ENCODE measurements at regions not wholly inside any gene's neighbourhood (a gene's known extent, or its start where the extent isn't known, plus 50 kb on each side); places are given as distances from the start of the nearest gene placed in this dataset.

DNA sequence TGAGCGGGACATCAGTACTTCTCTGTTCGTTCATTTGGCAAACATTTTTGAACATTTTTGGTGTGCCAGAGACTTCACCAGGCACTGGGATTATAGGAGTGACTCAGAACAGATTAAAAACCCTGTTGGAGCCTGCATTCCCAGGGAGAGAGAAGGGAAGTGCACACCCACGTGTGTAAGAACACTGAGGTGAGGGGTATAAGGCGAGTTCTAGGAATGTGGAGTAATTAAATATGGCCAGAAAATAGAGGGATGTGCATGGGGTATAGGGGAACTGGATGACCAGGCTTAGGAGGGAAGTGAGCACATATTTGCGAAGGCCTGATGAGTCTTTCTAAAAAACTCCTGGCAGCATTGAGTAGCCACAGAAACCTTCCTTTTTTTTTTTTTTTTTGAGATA is 401.2 kb upstream of the C2CD4B start:
- no peak for TF ChIP-seq ZFX (IDR thresholded peaks at IDR 0.05; ENCODE audit: borderline replicate concordance)
- TF ChIP-seq, protein P1, sequence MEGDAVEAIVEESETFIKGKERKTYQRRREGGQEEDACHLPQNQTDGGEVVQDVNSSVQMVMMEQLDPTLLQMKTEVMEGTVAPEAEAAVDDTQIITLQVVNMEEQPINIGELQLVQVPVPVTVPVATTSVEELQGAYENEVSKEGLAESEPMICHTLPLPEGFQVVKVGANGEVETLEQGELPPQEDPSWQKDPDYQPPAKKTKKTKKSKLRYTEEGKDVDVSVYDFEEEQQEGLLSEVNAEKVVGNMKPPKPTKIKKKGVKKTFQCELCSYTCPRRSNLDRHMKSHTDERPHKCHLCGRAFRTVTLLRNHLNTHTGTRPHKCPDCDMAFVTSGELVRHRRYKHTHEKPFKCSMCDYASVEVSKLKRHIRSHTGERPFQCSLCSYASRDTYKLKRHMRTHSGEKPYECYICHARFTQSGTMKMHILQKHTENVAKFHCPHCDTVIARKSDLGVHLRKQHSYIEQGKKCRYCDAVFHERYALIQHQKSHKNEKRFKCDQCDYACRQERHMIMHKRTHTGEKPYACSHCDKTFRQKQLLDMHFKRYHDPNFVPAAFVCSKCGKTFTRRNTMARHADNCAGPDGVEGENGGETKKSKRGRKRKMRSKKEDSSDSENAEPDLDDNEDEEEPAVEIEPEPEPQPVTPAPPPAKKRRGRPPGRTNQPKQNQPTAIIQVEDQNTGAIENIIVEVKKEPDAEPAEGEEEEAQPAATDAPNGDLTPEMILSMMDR (IDR thresholded peaks at IDR 0.05): no peak
- H3K27ac ChIP-seq: no peak overlapping the region

DNA sequence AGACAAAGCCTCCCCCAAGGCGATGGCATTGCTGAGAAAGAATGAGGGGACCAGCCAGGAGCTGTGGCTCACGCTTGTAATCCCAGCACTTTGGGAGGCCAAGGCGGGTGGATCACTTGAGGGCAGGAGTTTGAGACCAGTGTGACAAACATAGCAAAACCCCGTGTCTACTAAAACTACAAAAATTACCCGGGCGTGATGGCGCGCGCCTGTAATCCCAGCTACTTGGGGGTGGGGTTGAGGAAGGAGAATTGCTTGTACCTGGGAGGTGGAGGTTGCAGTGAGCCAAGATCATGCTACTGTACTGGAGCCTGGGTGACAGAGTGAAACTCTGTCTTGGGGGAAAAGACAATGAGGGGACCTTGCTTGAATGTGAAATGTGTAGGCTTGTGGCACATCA is 402.4 kb upstream of the C2CD4B start:
- no peak overlapping the region for H3K27ac ChIP-seq
- TF ChIP-seq, protein P1 (IDR thresholded peaks at IDR 0.05): no peak
- TF ChIP-seq ZFX (IDR thresholded peaks at IDR 0.05; ENCODE audit: borderline replicate concordance): no peak

DNA sequence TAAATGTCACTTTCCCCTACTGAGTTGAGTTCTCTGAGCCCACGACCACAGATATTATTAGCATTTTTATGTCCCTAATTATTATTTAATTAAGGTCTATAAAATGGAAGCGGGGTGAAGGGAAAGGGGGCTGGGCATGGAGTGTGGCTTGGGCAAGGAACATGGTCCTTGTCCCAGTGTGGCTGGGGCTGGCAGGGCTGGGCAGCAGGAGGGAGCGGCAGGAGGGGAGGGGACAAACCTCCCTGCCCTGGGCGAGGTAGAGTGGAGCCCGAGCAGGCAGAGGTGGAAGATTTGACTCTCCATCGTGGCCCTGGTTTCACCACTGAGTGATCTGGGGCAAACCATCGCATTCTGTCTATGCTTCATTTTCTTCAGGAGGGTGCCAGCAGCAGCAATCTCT is 402.9 kb upstream of the C2CD4B start:
- no peak for TF ChIP-seq ZFX (IDR thresholded peaks at IDR 0.05; ENCODE audit: borderline replicate concordance)
- TF ChIP-seq, protein P1 (IDR thresholded peaks at IDR 0.05): no peak
- H3K27ac ChIP-seq: no peak overlapping the region

DNA sequence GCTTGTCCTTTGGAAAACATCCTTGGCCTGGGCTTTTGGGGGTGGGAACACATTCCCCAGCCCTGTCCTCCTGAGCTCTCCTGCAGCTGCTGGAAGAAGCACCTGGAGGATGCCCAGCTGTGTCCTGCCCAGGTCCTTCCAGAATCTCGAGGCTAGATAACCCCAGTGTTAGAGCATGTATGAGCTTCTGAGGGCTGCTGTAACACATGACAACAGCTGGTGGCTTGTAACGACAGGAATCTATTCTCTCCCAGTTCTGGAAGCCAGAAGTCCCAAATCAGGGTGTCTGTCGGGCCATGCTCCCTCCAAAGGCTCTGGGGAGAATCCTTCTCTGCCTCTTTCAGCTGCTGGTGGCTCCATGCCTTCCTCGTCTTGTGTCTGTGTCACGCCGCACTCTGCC is 403.6 kb upstream of the C2CD4B start:
- TF ChIP-seq ZFX (IDR thresholded peaks at IDR 0.05; ENCODE audit: borderline replicate concordance): no peak
- TF ChIP-seq, protein P1 (IDR thresholded peaks at IDR 0.05): no peak
- no peak overlapping the region for H3K27ac ChIP-seq

DNA sequence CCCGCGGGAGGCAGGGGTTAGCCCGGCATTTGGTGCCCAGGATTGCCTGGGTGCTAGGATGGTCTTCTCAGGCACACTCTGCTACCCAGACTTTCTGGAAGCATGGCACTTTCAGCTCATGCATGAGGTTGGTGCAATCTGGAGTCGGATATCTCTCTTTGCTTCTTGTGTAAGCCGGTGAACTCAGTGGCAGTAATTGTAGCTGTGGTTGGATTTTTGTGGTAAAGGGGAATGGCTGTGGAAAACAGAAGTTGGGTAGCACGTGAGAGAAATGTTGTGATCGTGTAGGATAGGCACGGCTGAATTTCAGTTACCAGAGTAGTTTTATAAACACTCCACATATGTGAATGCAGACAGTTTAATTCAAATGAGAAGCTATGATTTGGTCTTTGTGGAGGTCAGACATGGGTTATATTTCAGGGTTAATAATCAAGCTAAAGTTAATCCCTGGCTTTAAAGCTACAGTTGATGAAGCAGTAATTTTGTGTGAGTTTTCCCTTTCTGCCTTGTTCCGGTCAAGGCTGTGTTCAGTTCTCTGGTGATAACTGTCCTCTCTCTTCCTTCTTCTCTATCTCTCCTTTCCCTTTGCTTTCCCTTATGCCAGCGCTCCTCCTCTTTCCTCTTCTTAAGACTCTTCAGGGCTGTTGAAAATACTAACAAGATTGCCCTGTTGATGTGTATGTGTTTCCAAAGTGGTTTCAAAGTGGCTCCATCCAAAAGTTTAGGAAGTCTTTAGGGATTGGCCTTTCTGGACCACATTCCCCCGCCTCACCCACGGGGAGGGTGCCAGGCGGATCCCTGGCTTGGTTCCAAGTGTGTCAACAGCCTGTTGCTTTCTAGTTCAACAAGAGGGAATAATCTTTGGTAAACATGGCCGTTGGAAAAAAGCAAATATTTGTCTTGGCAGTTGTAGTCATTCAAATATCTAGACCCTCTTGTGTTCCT is 404.6 kb upstream of the C2CD4B start:
- no peak overlapping the region for H3K27ac ChIP-seq
- no peak for TF ChIP-seq ZFX (IDR thresholded peaks at IDR 0.05; ENCODE audit: borderline replicate concordance)
- TF ChIP-seq, protein P1 (IDR thresholded peaks at IDR 0.05): no peak

DNA sequence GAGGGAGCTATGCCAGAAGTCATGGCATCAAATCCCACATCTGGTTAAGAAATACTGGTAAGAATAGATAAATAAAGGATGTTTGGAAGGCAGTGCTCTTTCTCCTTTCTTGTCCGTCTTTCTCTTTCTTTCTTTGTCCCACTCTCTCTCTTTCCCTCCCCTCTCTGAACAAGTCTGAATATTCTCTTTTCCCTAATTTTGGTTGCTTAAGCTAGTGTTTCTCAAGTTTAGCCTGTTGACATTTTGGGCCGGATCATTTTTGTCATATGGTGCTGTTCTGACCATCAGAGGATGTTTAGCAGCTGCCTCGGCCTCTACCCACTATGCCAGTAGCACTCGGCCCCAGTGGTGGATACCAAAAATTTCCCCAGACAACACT is 405.3 kb upstream of the C2CD4B start:
- TF ChIP-seq, protein P1 (IDR thresholded peaks at IDR 0.05): no peak
- TF ChIP-seq ZFX (IDR thresholded peaks at IDR 0.05; ENCODE audit: borderline replicate concordance): no peak
- no peak overlapping the region for H3K27ac ChIP-seq

DNA sequence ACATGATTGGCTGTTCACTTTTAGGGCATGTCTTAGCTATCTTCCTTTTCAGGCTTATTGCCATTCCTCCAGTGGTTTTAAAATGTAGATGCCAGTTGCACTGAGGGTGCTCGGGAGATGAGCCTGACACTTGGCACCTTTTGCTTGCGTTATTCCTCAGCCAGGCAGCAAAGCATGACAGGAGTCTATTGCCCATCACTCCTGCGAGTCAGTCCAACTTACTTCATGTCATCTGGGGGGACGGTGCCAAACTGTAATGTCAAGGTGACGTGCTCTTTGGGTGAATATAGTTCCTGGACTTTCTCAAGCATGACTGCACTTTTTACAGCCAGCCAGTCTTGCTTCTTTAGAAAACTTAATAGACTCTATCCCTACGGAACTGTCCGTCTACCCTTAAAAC is 406.0 kb upstream of the C2CD4B start:
- no peak overlapping the region for H3K27ac ChIP-seq
- TF ChIP-seq, protein P1 (IDR thresholded peaks at IDR 0.05): no peak
- TF ChIP-seq ZFX (IDR thresholded peaks at IDR 0.05; ENCODE audit: borderline replicate concordance): no peak

Data from 22Rv1 (cell line).